Astrocyte (in vitro differentiated cells and primary cell): ENCODE measurements at regions not wholly inside any gene's neighbourhood (a gene's known extent, or its start where the extent isn't known, plus 50 kb on each side); places are given as distances from the start of the nearest gene placed in this dataset.

Source experiments
- DNase-seq: peaks from one replicate; pipeline ENCODE4 v3.0.0-alpha.2; 2010; ENCODE audit warnings: low read depth
- FAIRE-seq: peaks from 2 replicates; lab custom pipeline; 2011; peaks lifted over from hg19 to GRCh38; lab: Jason Lieb, UNC
- H2AFZ ChIP-seq: 2 replicates; pipeline ENCODE4 v1.6.0; 2012; ENCODE audit warnings: low read depth, low read length, inconsistent platforms
- H3K27ac ChIP-seq: 2 replicates; pipeline ENCODE4 v1.5.1; 2011; ENCODE audit warnings: low read depth, low read length, inconsistent platforms
- H3K27me3 ChIP-seq: 2 replicates; pipeline ENCODE4 v1.6.0; 2011; ENCODE audit warnings: low read length, inconsistent platforms; ENCODE audit not compliant: insufficient read depth
- H3K36me3 ChIP-seq: 2 replicates; pipeline ENCODE4 v1.5.1; 2011; ENCODE audit warnings: low read length, inconsistent platforms; ENCODE audit not compliant: insufficient read depth
- H3K4me1 ChIP-seq: 2 replicates; pipeline ENCODE4 v1.5.1; 2011; ENCODE audit warnings: low read length, inconsistent platforms; ENCODE audit not compliant: insufficient read depth
- H3K4me2 ChIP-seq: 2 replicates; pipeline ENCODE4 v1.6.0; 2012; ENCODE audit warnings: low read length, inconsistent platforms
- H3K4me3 ChIP-seq: 2 replicates; pipeline ENCODE4 v1.5.1; 2011; ENCODE audit warnings: low read depth, mild to moderate bottlenecking, low read length, inconsistent platforms; ENCODE audit not compliant: insufficient read depth
- H3K79me2 ChIP-seq: 2 replicates; pipeline ENCODE4 v1.6.0; 2012; ENCODE audit warnings: mild to moderate bottlenecking, low read length, inconsistent platforms; ENCODE audit not compliant: insufficient read depth
- H3K9ac ChIP-seq: 2 replicates; pipeline ENCODE4 v1.6.0; 2012; ENCODE audit warnings: mild to moderate bottlenecking, low read length, inconsistent platforms
- H3K9me3 ChIP-seq: 2 replicates; pipeline ENCODE4 v1.5.1; 2012; ENCODE audit warnings: low read depth, mild to moderate bottlenecking, low read length, inconsistent platforms; ENCODE audit not compliant: insufficient read depth
- H4K20me1 ChIP-seq: 2 replicates; pipeline ENCODE4 v1.6.0; 2012; ENCODE audit warnings: low read length, inconsistent platforms; ENCODE audit not compliant: insufficient read depth
- H3K27ac Mint-ChIP-seq: one replicate; pipeline ENCODE4 v1.8.0; 2021; ENCODE audit warnings: mild to moderate bottlenecking, mixed read lengths; ENCODE audit not compliant: unreplicated experiment
- H3K27me3 Mint-ChIP-seq: one replicate; pipeline ENCODE4 v1.8.0; 2021; ENCODE audit warnings: low read depth, mixed read lengths; ENCODE audit not compliant: unreplicated experiment
- H3K36me3 Mint-ChIP-seq: one replicate; pipeline ENCODE4 v1.8.0; 2021; ENCODE audit warnings: low read depth, mixed read lengths; ENCODE audit not compliant: unreplicated experiment
- H3K4me1 Mint-ChIP-seq: one replicate; pipeline ENCODE4 v1.8.0; 2021; ENCODE audit warnings: low read depth, mixed read lengths; ENCODE audit not compliant: unreplicated experiment
- H3K4me3 Mint-ChIP-seq: one replicate; pipeline ENCODE4 v1.8.0; 2021; ENCODE audit warnings: mild to moderate bottlenecking, moderate library complexity, mixed read lengths; ENCODE audit not compliant: unreplicated experiment
- H3K9me3 Mint-ChIP-seq: one replicate; pipeline ENCODE4 v1.8.0; 2021; ENCODE audit warnings: mild to moderate bottlenecking, mixed read lengths; ENCODE audit not compliant: unreplicated experiment
- CTCF ChIP-seq: IDR thresholded peaks from 2 replicates; pipeline ENCODE4 v1.5.1; 2011; ENCODE audit warnings: low read depth, mild to moderate bottlenecking, inconsistent platforms, low read length, moderate library complexity; ENCODE audit not compliant: insufficient read depth
- EZH2 ChIP-seq: IDR thresholded peaks from 2 replicates; pipeline ENCODE4 v1.6.1; 2012; ENCODE audit warnings: mild to moderate bottlenecking, low read length, inconsistent platforms; ENCODE audit not compliant: insufficient read depth

- H3K4me1 ChIP-seq: no peaks in the 10 kb centered on the region
- peaks cover 17% of the 10 kb centered on the region for H3K27me3 Mint-ChIP-seq
- no peak overlapping the region for H2AFZ ChIP-seq
- H3K36me3 ChIP-seq: no peaks in the 10 kb centered on the region
- no peaks in the 10 kb centered on the region for H4K20me1 ChIP-seq
- no peak overlapping the region for H3K9ac ChIP-seq
- H3K36me3 Mint-ChIP-seq: peaks cover 2% of the 10 kb centered on the region
- no peak overlapping the region for H3K4me3 ChIP-seq
- H3K27ac ChIP-seq: no peak overlapping the region
- H3K79me2 ChIP-seq: no peaks in the 10 kb centered on the region
- H3K9me3 ChIP-seq: no peaks in the 10 kb centered on the region
- H3K4me3 Mint-ChIP-seq: no peak overlapping the region
- TF ChIP-seq EZH2 (no peak), CTCF (no peak)
- FAIRE-seq (no peak), DNase-seq (no peak)
- H3K4me1 Mint-ChIP-seq: peaks cover 13% of the 10 kb centered on the region
- no peak overlapping the region for H3K4me2 ChIP-seq
- no peaks in the 10 kb centered on the region for H3K27me3 ChIP-seq
- peaks cover 2% of the 10 kb centered on the region for H3K9me3 Mint-ChIP-seq
- H3K27ac Mint-ChIP-seq: no peak overlapping the region
These were observed 57.2 kb downstream of the TNP1 start for GRCh38 chr2:216802516-216803215.

GRCh38 chr2:216800836-216801235 is 59.0 kb downstream of the TNP1 start:
- no peak overlapping the region for H3K4me2 ChIP-seq
- peaks cover 2% of the 10 kb centered on the region for H3K9me3 Mint-ChIP-seq

More at GRCh38 chr2:216800836-216801235, 59.0 kb downstream of the TNP1 start:
- H3K79me2 ChIP-seq: no peaks in the 10 kb centered on the region
- DNase-seq (no peak), FAIRE-seq (no peak)
- no peaks in the 10 kb centered on the region for H3K9me3 ChIP-seq
- H3K27me3 ChIP-seq: no peaks in the 10 kb centered on the region
- no peak overlapping the region for H3K4me3 ChIP-seq
- H3K36me3 ChIP-seq: no peaks in the 10 kb centered on the region
- no peak overlapping the region for H2AFZ ChIP-seq
- H3K4me1 ChIP-seq: no peaks in the 10 kb centered on the region
- H3K36me3 Mint-ChIP-seq: peaks cover 4% of the 10 kb centered on the region
- H4K20me1 ChIP-seq: no peaks in the 10 kb centered on the region
- no peak overlapping the region for H3K27ac ChIP-seq
- H3K27ac Mint-ChIP-seq: no peak overlapping the region
- H3K9ac ChIP-seq: no peak overlapping the region
- H3K27me3 Mint-ChIP-seq: peaks cover 20% of the 10 kb centered on the region
- no peak overlapping the region for H3K4me3 Mint-ChIP-seq
- no peak for TF ChIP-seq CTCF
- no peak for TF ChIP-seq EZH2
- H3K4me1 Mint-ChIP-seq: peaks cover 13% of the 10 kb centered on the region
